Trophoblast cell (in vitro differentiated cells and primary cell): ENCODE measurements at regions not wholly inside any gene's neighbourhood (a gene's known extent, or its start where the extent isn't known, plus 50 kb on each side); places are given as distances from the start of the nearest gene placed in this dataset.

Source experiments
- DNase-seq, 2 donors: peaks; one replicate each; pipeline ENCODE4 v3.0.0-alpha.2; 2016
- H2AFZ ChIP-seq: 2 replicates; pipeline ENCODE4 v1.6.1; 2013; ENCODE audit warnings: low read length, moderate library complexity, mild to moderate bottlenecking; ENCODE audit not compliant: insufficient read depth, poor library complexity
- H2AK5ac ChIP-seq: 2 replicates; pipeline ENCODE4 v1.6.1; 2013; ENCODE audit warnings: mild to moderate bottlenecking, low read length
- H2BK120ac ChIP-seq: 2 replicates; pipeline ENCODE4 v1.6.1; 2013; ENCODE audit warnings: low read length, mild to moderate bottlenecking, moderate library complexity; ENCODE audit not compliant: insufficient read depth, poor library complexity
- H2BK12ac ChIP-seq: 2 replicates; pipeline ENCODE4 v1.6.1; 2013; ENCODE audit warnings: mild to moderate bottlenecking, low read length, moderate library complexity
- H2BK5ac ChIP-seq: 2 replicates; pipeline ENCODE4 v1.6.1; 2013; ENCODE audit warnings: low read length, low read depth, moderate library complexity, mild to moderate bottlenecking; ENCODE audit not compliant: poor library complexity
- H3K14ac ChIP-seq: 2 replicates; pipeline ENCODE4 v1.6.1; 2013; ENCODE audit warnings: mild to moderate bottlenecking, low read length
- H3K18ac ChIP-seq: 2 replicates; pipeline ENCODE4 v1.6.1; 2013; ENCODE audit warnings: mild to moderate bottlenecking, low read length
- H3K23ac ChIP-seq: 2 replicates; pipeline ENCODE4 v1.6.1; 2013; ENCODE audit warnings: low read length
- H3K27ac ChIP-seq: 2 replicates; pipeline ENCODE4 v1.5.1; 2013; ENCODE audit warnings: low read depth, mild to moderate bottlenecking, inconsistent platforms, low read length, moderate library complexity
- H3K27me3 ChIP-seq: 2 replicates; pipeline ENCODE4 v1.6.1; 2013; ENCODE audit warnings: inconsistent platforms, mild to moderate bottlenecking, low read length, moderate library complexity; ENCODE audit not compliant: insufficient read depth
- H3K36me3 ChIP-seq, 2 experiments: 1 replicate in 1 of 2; 2 replicates in 1 of 2; pipeline ENCODE4 v1.6.1; 2013; ENCODE audit warnings: low read length in 2 of 2, mild to moderate bottlenecking in 2 of 2, moderate library complexity in 1 of 2; ENCODE audit not compliant: insufficient read depth in 2 of 2, control insufficient read depth in 1 of 2
- H3K4ac ChIP-seq: 2 replicates; pipeline ENCODE4 v1.6.1; 2013; ENCODE audit warnings: low read depth, mild to moderate bottlenecking, low read length, moderate library complexity
- H3K4me1 ChIP-seq, 2 experiments: 1 replicate in 1 of 2; 2 replicates in 1 of 2; pipeline ENCODE4 v1.6.1; 2013; ENCODE audit warnings: low read length in 2 of 2, mild to moderate bottlenecking in 2 of 2, moderate library complexity in 1 of 2; ENCODE audit not compliant: insufficient read depth in 2 of 2, control insufficient read depth in 1 of 2
- H3K4me2 ChIP-seq: 2 replicates; pipeline ENCODE4 v1.6.1; 2013; ENCODE audit warnings: inconsistent platforms, mild to moderate bottlenecking, low read length, moderate library complexity
- H3K4me3 ChIP-seq: 2 replicates; pipeline ENCODE4 v1.5.1; 2013; ENCODE audit warnings: mild to moderate bottlenecking, low read depth, low read length, inconsistent platforms
- H3K79me1 ChIP-seq: one replicate; pipeline ENCODE4 v1.6.1; 2013; ENCODE audit warnings: low read length
- H3K79me2 ChIP-seq: 2 replicates; pipeline ENCODE4 v1.6.1; 2013; ENCODE audit warnings: low read length, mild to moderate bottlenecking; ENCODE audit not compliant: control insufficient read depth, insufficient read depth, poor library complexity
- H3K9ac ChIP-seq: 2 replicates; pipeline ENCODE4 v1.6.1; 2013; ENCODE audit warnings: mild to moderate bottlenecking, low read length
- H3K9me3 ChIP-seq: 2 replicates; pipeline ENCODE4 v1.6.1; 2013; ENCODE audit warnings: low read depth, mild to moderate bottlenecking, control low read depth, inconsistent platforms, low read length; ENCODE audit not compliant: insufficient read depth
- H4K12ac ChIP-seq: 2 replicates; pipeline ENCODE4 v1.6.1; 2013; ENCODE audit warnings: low read depth, mild to moderate bottlenecking, low read length, moderate library complexity
- H4K8ac ChIP-seq: 2 replicates; pipeline ENCODE4 v1.6.1; 2013; ENCODE audit warnings: low read depth, mild to moderate bottlenecking, low read length, moderate library complexity
- H4K91ac ChIP-seq: one replicate; pipeline ENCODE4 v1.6.1; 2013; ENCODE audit warnings: low read depth, mild to moderate bottlenecking, low read length, moderate library complexity
- WGBS: extraction: QIAGEN DNeasy Blood & Tissue Kit; methylation state at CpG from one replicate; pipeline ENCODE4 v1.1.7; 2013; ENCODE audit warnings: missing lambda C conversion rate; ENCODE audit not compliant: insufficient read length, insufficient coverage; ENCODE audit errors: extremely low coverage; 5-methylcytosine and 5-hydroxymethylcytosine counted together

DNA sequence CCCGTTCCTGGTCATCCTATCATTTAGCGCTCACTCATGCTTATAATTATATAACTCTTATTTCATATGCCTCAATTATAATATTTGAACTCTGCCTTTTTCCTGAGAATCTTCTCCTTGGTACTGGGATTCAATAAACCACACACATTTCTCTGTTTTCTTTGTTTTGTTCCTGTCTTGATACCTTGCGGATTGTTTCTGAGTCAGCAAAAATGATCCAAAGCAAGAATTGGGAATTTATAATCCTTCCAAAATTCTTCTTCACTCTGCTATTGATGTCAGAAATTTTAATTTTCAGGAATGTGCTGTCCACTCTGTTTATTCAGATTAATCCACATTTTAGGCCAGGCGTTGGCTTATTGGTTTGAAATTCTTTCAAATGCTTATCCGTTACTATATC lies 886.0 kb downstream of the SUCLG1 start:
- H3K4ac ChIP-seq: no peak overlapping the region
- no peak overlapping the region for H3K14ac ChIP-seq
- no peaks in the 10 kb centered on the region for H3K36me3 ChIP-seq
- H4K12ac ChIP-seq: no peak overlapping the region
- no peaks in the 10 kb centered on the region for H3K4me1 ChIP-seq
- H3K27ac ChIP-seq: no peak overlapping the region
- no peaks in the 10 kb centered on the region for H3K9me3 ChIP-seq
- no peak overlapping the region for H3K4me3 ChIP-seq
- H4K91ac ChIP-seq: no peak overlapping the region
- no peak overlapping the region for H3K18ac ChIP-seq
- no peaks in the 10 kb centered on the region for H3K79me2 ChIP-seq
- no peak overlapping the region for H4K8ac ChIP-seq
- no peak overlapping the region for H2BK120ac ChIP-seq
- H2BK5ac ChIP-seq: no peak overlapping the region
- DNase-seq: no peak
- no peak overlapping the region for H2AFZ ChIP-seq
- H3K9ac ChIP-seq: no peak overlapping the region
- no peak overlapping the region for H3K4me2 ChIP-seq
- no peak overlapping the region for H2BK12ac ChIP-seq
- H3K79me1 ChIP-seq: no peaks in the 10 kb centered on the region
- H3K27me3 ChIP-seq: no peaks in the 10 kb centered on the region
- H3K23ac ChIP-seq: no peak overlapping the region
- H2AK5ac ChIP-seq: no peak overlapping the region
- WGBS: no CpG with 5 or more reads among the region's 5 CpGs

DNA sequence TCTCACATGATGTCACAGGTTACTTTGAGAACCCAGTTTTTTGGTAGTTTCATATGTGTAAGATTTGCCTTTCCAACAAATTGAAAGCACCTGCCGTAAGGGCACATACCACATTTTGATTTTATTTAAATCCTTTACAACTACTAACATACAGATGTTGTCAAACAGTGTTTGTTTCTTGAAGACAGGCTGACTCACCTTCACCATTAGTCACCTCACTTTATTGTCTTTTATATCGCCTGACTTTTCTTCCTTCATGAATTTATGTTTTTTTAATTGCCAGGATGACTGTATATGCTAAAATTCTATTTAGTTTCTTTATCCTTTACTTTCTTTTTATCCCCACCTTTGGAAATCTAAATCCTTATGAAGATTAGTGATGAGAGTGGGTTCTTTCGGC lies 886.7 kb downstream of the SUCLG1 start:
- no peak overlapping the region for H3K14ac ChIP-seq
- no peak overlapping the region for H3K4me2 ChIP-seq
- no peak overlapping the region for H4K8ac ChIP-seq
- no peaks in the 10 kb centered on the region for H3K79me1 ChIP-seq
- H3K23ac ChIP-seq: no peak overlapping the region
- H3K4me3 ChIP-seq: no peak overlapping the region
- H2BK5ac ChIP-seq: no peak overlapping the region
- H2BK12ac ChIP-seq: no peak overlapping the region
- no peaks in the 10 kb centered on the region for H3K79me2 ChIP-seq
- H2AK5ac ChIP-seq: no peak overlapping the region
- no peak overlapping the region for H4K91ac ChIP-seq
- no peak for DNase-seq
- no peaks in the 10 kb centered on the region for H3K9me3 ChIP-seq
- H4K12ac ChIP-seq: no peak overlapping the region
- H3K27ac ChIP-seq: no peak overlapping the region
- no peak overlapping the region for H2BK120ac ChIP-seq
- no peak overlapping the region for H3K9ac ChIP-seq
- H2AFZ ChIP-seq: no peak overlapping the region
- H3K4me1 ChIP-seq: no peaks in the 10 kb centered on the region
- WGBS: no CpG with 5 or more reads among the region's 3 CpGs
- H3K18ac ChIP-seq: no peak overlapping the region
- no peaks in the 10 kb centered on the region for H3K36me3 ChIP-seq
- H3K27me3 ChIP-seq: no peaks in the 10 kb centered on the region
- no peak overlapping the region for H3K4ac ChIP-seq

DNA sequence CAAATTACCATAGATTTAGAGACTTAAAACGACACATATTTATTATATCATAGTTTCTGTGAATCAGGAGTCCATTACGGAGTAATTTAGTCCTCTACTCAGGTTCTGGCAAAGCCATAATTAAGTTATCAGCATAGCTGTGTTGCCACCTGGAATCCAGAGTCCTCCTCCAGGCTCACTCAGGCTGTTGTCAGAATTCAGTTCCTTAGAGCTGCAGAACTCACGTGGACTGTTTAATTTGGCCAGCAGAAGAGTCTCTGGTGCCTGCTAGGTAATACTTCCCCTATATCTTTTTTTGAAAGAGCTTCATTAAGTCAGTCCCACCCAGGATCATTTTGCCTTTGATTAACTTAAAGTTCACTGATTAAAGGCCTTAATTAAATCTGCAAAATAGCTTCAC lies 891.5 kb downstream of the SUCLG1 start:
- no peak overlapping the region for H3K4me3 ChIP-seq
- H3K79me2 ChIP-seq: no peaks in the 10 kb centered on the region
- no peak overlapping the region for H4K12ac ChIP-seq
- H3K4ac ChIP-seq: no peak overlapping the region
- no peak overlapping the region for H3K18ac ChIP-seq
- no peak overlapping the region for H2BK120ac ChIP-seq
- no peaks in the 10 kb centered on the region for H3K79me1 ChIP-seq
- no peak overlapping the region for H4K8ac ChIP-seq
- H3K27me3 ChIP-seq: no peaks in the 10 kb centered on the region
- H3K4me1 ChIP-seq: no peaks in the 10 kb centered on the region
- H2AFZ ChIP-seq: no peak overlapping the region
- no peak overlapping the region for H3K14ac ChIP-seq
- H3K9me3 ChIP-seq: no peaks in the 10 kb centered on the region
- no peak for DNase-seq
- H2AK5ac ChIP-seq: no peak overlapping the region
- no peak overlapping the region for H4K91ac ChIP-seq
- no peak overlapping the region for H3K27ac ChIP-seq
- no peak overlapping the region for H3K9ac ChIP-seq
- no peak overlapping the region for H3K4me2 ChIP-seq
- WGBS: no CpG with 5 or more reads among the region's 3 CpGs
- no peak overlapping the region for H3K23ac ChIP-seq
- no peak overlapping the region for H2BK5ac ChIP-seq
- no peaks in the 10 kb centered on the region for H3K36me3 ChIP-seq
- H2BK12ac ChIP-seq: no peak overlapping the region

DNA sequence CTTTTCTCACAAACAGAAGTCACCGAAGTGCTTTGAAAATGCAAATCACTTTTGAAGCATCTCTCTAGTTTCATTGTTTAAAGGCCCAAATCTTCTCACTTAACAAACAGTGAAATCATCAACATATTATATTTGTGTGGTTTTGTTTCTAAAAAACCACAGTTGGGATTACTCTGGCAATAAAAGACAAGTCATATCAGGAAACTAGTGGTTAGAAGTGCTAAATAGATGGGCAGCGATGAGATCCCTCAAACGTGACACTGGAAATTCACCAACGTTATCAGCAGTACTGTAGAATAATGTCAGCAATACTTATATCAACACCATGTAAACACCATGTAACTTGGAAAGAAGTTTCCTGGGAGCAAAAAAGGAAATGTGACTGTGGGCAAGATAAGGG lies 893.5 kb downstream of the SUCLG1 start:
- Histone ChIP-seq H2BK12ac (no peak overlapping the region), H3K27me3 (no peaks in the 10 kb centered on the region), H3K79me2 (no peaks in the 10 kb centered on the region), H3K4me2 (no peak overlapping the region), H2BK120ac (no peak overlapping the region), H2AK5ac (no peak overlapping the region), H2AFZ (no peak overlapping the region), H3K23ac (no peak overlapping the region), H3K4ac (no peak overlapping the region), H3K14ac (no peak overlapping the region), H3K27ac (no peak overlapping the region), H3K18ac (no peak overlapping the region), H4K8ac (no peak overlapping the region), H3K4me3 (no peak overlapping the region), H3K4me1 (no peaks in the 10 kb centered on the region), H4K91ac (no peak overlapping the region), H3K36me3 (no peaks in the 10 kb centered on the region), H2BK5ac (no peak overlapping the region), H3K9ac (no peak overlapping the region), H3K9me3 (no peaks in the 10 kb centered on the region), H4K12ac (no peak overlapping the region), H3K79me1 (no peaks in the 10 kb centered on the region)
- no CpG with 5 or more reads among the region's 4 CpGs for WGBS
- DNase-seq: no peak
